Kidney (tissue), 13 donors: ENCODE measurements at regions not wholly inside any gene's neighbourhood (a gene's known extent, or its start where the extent isn't known, plus 50 kb on each side); places are given as distances from the start of the nearest gene placed in this dataset.

Source experiments
- DNase-seq, 5 donors: peaks; one replicate each; pipeline ENCODE4 v3.0.0-alpha.2; 2013 to 2020
- FAIRE-seq: peaks from 2 replicates; lab custom pipeline; 2012; peaks lifted over from hg19 to GRCh38; lab: Jason Lieb, UNC
- H3K27ac ChIP-seq, 2 donors: one replicate each; pipeline ENCODE4 v1.7.0; 2013; ENCODE audit warnings: low read depth in 2 of 2, low read length in 2 of 2, inconsistent platforms in 1 of 2
- H3K27me3 ChIP-seq: one replicate; pipeline ENCODE4 v1.7.1; 2013; ENCODE audit warnings: low read length, inconsistent platforms; ENCODE audit not compliant: control insufficient read depth, insufficient read depth
- H3K36me3 ChIP-seq, 3 donors: one replicate each; pipeline versions ENCODE4 v1.7.0 to v1.7.1; 2013; ENCODE audit warnings: low read length in 3 of 3, control low read depth in 1 of 3, inconsistent platforms in 1 of 3; ENCODE audit not compliant: insufficient read depth in 3 of 3, control insufficient read depth in 2 of 3
- H3K4me1 ChIP-seq, 3 donors: one replicate each; pipeline versions ENCODE4 v1.7.0 to v1.7.1; 2013; ENCODE audit warnings: low read length in 3 of 3, inconsistent platforms in 1 of 3, low read depth in 1 of 3; ENCODE audit not compliant: control insufficient read depth in 2 of 3, insufficient read depth in 2 of 3
- H3K4me3 ChIP-seq, 3 donors: one replicate each; pipeline versions ENCODE4 v1.7.0 to v1.8.1; 2013; ENCODE audit warnings: low read length in 3 of 3, control low read depth in 1 of 3, inconsistent platforms in 1 of 3
- H3K9ac ChIP-seq, 3 donors: one replicate each; pipeline versions ENCODE4 v1.7.0 to v1.7.1; 2013; ENCODE audit warnings: low read length in 3 of 3, control low read depth in 1 of 3, inconsistent platforms in 1 of 3
- H3K9me3 ChIP-seq, 3 donors: one replicate each; pipeline versions ENCODE4 v1.7.0 to v1.7.1; 2013; ENCODE audit warnings: low read length in 3 of 3, control low read depth in 1 of 3, inconsistent platforms in 1 of 3; ENCODE audit not compliant: control insufficient read depth in 2 of 3, insufficient read depth in 1 of 3
- CTCF ChIP-seq: IDR thresholded peaks from 3 replicates; pipeline ENCODE4 v1.5.1; 2012; ENCODE audit warnings: mild to moderate bottlenecking, moderate library complexity, borderline replicate concordance; ENCODE audit not compliant: insufficient read depth; ENCODE audit errors: extremely low read depth
- intact Hi-C: fragments of 100-400 bp; cut with DNase I; formaldehyde crosslinking; loops from one replicate; pipeline ENCODE4 v1.11.1; 2022
- donor health status: control.
- donor health status: control.
- donor health status: control.
- donor health status: control.
- donor health status: control.
- donor health status: DM: yes; HTN: yes; CAD: no.
- donor health status: Normal renal cell carcinoma (clear cell type).

DNA sequence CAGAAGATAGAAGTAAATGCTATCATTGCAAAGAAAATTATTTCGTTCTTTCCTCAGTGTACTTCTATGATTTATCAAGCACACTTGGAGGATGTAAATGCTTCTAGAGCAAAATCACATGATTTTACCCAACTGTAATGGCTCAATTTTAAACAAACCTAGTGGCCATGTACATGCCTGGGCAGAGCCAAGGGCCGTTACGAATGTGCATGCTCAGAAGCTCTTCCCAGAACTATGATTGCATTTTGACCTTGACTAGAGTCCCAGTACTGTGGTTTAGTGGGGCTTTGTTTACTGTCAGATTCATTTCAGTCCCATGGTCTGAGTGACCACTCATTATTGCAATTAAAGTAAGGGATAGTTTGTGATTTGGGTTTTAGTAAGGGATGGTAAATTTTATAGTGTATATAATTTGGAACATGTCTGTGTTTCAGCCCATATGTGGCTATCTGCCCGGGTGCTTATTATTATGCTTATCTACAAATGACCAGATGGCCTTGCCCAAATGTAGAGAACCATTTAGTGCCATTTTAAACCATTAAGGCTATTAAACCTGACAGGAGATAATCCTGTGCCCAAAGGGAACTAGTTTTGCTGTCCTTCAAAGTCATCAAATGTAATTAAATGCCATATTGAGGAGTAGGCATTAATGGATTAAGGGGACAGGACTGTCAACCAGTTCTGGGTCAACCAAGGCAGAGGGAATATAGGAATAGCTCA lies 239.1 kb downstream of the ICOS start:
- no peak overlapping the region for H3K4me3 ChIP-seq
- no peaks in the 10 kb centered on the region for H3K9me3 ChIP-seq
- H3K27ac ChIP-seq = no peak overlapping the region
- TF ChIP-seq CTCF = no peak
- H3K36me3 ChIP-seq = no peaks in the 10 kb centered on the region
- no peaks in the 10 kb centered on the region for H3K27me3 ChIP-seq
- intact Hi-C loops = no loop called here
- DNase-seq (no peak), FAIRE-seq (no peak)
- no peaks in the 10 kb centered on the region for H3K4me1 ChIP-seq
- no peak overlapping the region for H3K9ac ChIP-seq

DNA sequence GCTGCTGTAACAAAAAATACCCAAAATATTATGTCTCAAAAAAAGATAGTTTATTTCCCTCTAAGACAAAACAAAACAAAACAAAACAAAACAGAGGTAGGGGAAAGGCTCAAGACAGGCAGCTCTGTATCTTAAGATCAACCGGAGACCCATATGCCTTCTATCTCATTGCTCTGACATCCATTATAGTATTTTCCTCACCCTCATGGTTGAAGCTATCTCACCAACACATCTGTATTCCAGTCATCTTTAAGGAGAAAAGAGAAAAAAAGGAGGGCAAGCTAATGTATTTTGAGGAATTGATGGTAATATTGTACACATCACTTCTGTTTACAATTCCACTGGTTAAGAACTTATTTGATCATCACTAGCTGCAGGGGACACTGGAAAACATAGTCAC lies 239.7 kb downstream of the ICOS start:
- no peaks in the 10 kb centered on the region for H3K9me3 ChIP-seq
- no peak for DNase-seq
- H3K27me3 ChIP-seq = no peaks in the 10 kb centered on the region
- FAIRE-seq = no peak
- no peaks in the 10 kb centered on the region for H3K4me1 ChIP-seq
- TF ChIP-seq CTCF = no peak
- no peaks in the 10 kb centered on the region for H3K36me3 ChIP-seq
- no peak overlapping the region for H3K27ac ChIP-seq
- H3K4me3 ChIP-seq = no peak overlapping the region
- no peak overlapping the region for H3K9ac ChIP-seq
- intact Hi-C loops = no loop called here

DNA sequence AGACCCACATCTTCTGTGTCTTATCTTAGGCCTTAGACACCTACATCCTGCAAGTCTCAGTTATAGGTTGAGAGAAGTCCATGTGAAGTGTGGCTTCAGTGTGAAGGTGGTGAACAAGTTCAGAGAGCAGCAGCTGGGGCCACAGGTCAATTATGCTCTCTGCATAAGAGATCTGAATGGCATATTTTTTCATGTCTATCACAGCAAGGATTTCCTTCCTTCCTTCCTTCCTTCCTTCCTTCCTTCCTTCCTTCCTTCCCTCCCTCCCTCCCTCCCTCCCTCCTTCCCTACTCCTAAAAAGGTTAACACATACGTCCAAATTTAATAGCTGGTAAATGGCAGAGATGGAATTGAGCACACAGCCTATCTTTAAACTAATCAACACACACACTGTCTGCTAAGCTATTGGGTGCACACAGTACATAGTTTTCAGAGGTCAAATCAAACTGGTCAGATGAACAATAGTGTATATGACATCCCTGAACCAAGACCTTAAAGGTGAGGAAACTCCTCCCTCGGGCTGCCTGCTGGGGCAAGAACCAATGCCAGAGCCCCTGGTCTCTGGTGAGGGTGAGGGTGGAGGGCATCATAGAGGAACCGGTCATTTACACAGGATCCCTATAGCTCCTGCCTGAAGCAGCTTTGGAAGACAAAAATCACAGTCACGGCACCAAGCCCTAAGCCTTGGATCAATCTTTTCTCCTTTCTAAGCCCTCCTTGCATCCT lies 240.9 kb downstream of the ICOS start:
- DNase-seq = no peak
- TF ChIP-seq CTCF = no peak
- Histone ChIP-seq H3K4me1 (no peaks in the 10 kb centered on the region), H3K27me3 (no peaks in the 10 kb centered on the region), H3K9ac (no peak overlapping the region), H3K36me3 (no peaks in the 10 kb centered on the region), H3K9me3 (no peaks in the 10 kb centered on the region), H3K27ac (no peak overlapping the region), H3K4me3 (no peak overlapping the region)
- intact Hi-C loops = no loop called here
- no peak for FAIRE-seq
